Smooth muscle cell (in vitro differentiated cells): ENCODE measurements at regions not wholly inside any gene's neighbourhood (a gene's known extent, or its start where the extent isn't known, plus 50 kb on each side); places are given as distances from the start of the nearest gene placed in this dataset.

ENCODE experiments used
- DNase-seq: peaks from one replicate; lab custom pipeline; 2025; ENCODE audit not compliant: unreplicated experiment; lab: John Stamatoyannopoulos, UW
- H2AFZ ChIP-seq: fragments of 200-600 bp; sonication (generic); 2 replicates; pipeline ENCODE4 v1.6.0; 2016; ENCODE audit warnings: antibody characterized with exemption, low read depth, mild to moderate bottlenecking
- H3F3A ChIP-seq: fragments of 200-600 bp; sonication (generic); 2 replicates; pipeline ENCODE4 v1.6.0; 2017; ENCODE audit warnings: antibody characterized with exemption, low read depth
- H3K27ac ChIP-seq: fragments of 200-600 bp; sonication (generic); 2 replicates; pipeline ENCODE4 v1.5.1; 2016; ENCODE audit warnings: low read depth, mild to moderate bottlenecking
- H3K27me3 ChIP-seq: fragments of 200-600 bp; sonication (generic); 2 replicates; pipeline ENCODE4 v1.6.1; 2016; ENCODE audit warnings: low read depth, mild to moderate bottlenecking
- H3K36me3 ChIP-seq: fragments of 200-600 bp; sonication (generic); 2 replicates; pipeline ENCODE4 v1.5.1; 2016; ENCODE audit warnings: low read depth
- H3K4me1 ChIP-seq: fragments of 200-600 bp; sonication (generic); 2 replicates; pipeline ENCODE4 v1.5.1; 2016; ENCODE audit warnings: low read depth
- H3K4me2 ChIP-seq: fragments of 200-600 bp; sonication (generic); 2 replicates; pipeline ENCODE4 v1.6.0; 2016; ENCODE audit warnings: mild to moderate bottlenecking
- H3K4me3 ChIP-seq: fragments of 200-600 bp; sonication (generic); 2 replicates; pipeline ENCODE4 v1.5.1; 2016; ENCODE audit warnings: mild to moderate bottlenecking
- H3K79me2 ChIP-seq: fragments of 200-600 bp; sonication (generic); 2 replicates; pipeline ENCODE4 v1.6.0; 2016; ENCODE audit warnings: low read depth, mild to moderate bottlenecking
- H3K9ac ChIP-seq: fragments of 200-600 bp; sonication (generic); 2 replicates; pipeline ENCODE4 v1.6.0; 2016; ENCODE audit warnings: low read depth
- H3K9me3 ChIP-seq: fragments of 200-600 bp; sonication (generic); replicated peaks from 2 replicates; pipeline ENCODE4 v1.5.1; 2016; ENCODE audit warnings: low read depth
- H4K20me1 ChIP-seq: fragments of 200-600 bp; sonication (generic); 2 replicates; pipeline ENCODE4 v1.6.0; 2016; ENCODE audit warnings: low read depth
- CTCF ChIP-seq: fragments of 200-600 bp; sonication (generic); IDR thresholded peaks from 2 replicates; pipeline ENCODE4 v1.5.1; 2017; ENCODE audit warnings: borderline replicate concordance, mild to moderate bottlenecking, antibody characterized with exemption; ENCODE audit not compliant: insufficient read depth, poor library complexity, severe bottlenecking
- WGBS: methylation state at CpG from one replicate; pipeline ENCODE4 v1.1.7; 2016; ENCODE audit warnings: low lambda C conversion rate; 5-methylcytosine and 5-hydroxymethylcytosine counted together

GRCh38 chr4:30600246-30601017 lies 119.7 kb upstream of the PCDH7 start:
- Histone ChIP-seq H3K4me1 (peaks cover 28% of the 10 kb centered on the region), H4K20me1 (no peaks in the 10 kb centered on the region), H3K27ac (peak overlapping the region; percentile 50), H2AFZ (peak overlapping the region; percentile 13), H3F3A (no peaks in the 10 kb centered on the region), H3K27me3 (no peaks in the 10 kb centered on the region), H3K4me2 (no peak overlapping the region), H3K79me2 (no peaks in the 10 kb centered on the region), H3K9ac (no peak overlapping the region), H3K9me3 (no peaks in the 10 kb centered on the region), H3K36me3 (no peaks in the 10 kb centered on the region), H3K4me3 (no peak overlapping the region)
- 45% methylated on average over 5 of the region's 5 CpGs for WGBS
- TF ChIP-seq CTCF = no peak
- no peak for DNase-seq

- Histone ChIP-seq H3K9ac (no peak overlapping the region), H2AFZ (peak overlapping the region; percentile 13), H3K27ac (peak overlapping the region; percentile 50), H3K9me3 (no peaks in the 10 kb centered on the region), H3K4me3 (no peak overlapping the region), H3K36me3 (no peaks in the 10 kb centered on the region), H3K4me2 (no peak overlapping the region), H3K4me1 (peaks cover 34% of the 10 kb centered on the region), H3F3A (no peaks in the 10 kb centered on the region), H3K79me2 (no peaks in the 10 kb centered on the region), H4K20me1 (no peaks in the 10 kb centered on the region), H3K27me3 (no peaks in the 10 kb centered on the region)
- no peak for TF ChIP-seq CTCF
- no peak for DNase-seq
- WGBS = 87% methylated on average over 3 of the region's 3 CpGs
Observed at GRCh38 chr4:30601070-30601865, 118.9 kb upstream of the PCDH7 start.

- H2AFZ ChIP-seq = peak overlapping the region; percentile 21
- no peak overlapping the region for H3K9ac ChIP-seq
- no peak for TF ChIP-seq CTCF
- no peak for DNase-seq
- no peak overlapping the region for H3K4me2 ChIP-seq
- no peak overlapping the region for H3K4me3 ChIP-seq
- H3K4me1 ChIP-seq = peaks cover 15% of the 10 kb centered on the region
- no peaks in the 10 kb centered on the region for H3K9me3 ChIP-seq
- H3K79me2 ChIP-seq = no peaks in the 10 kb centered on the region
- no peaks in the 10 kb centered on the region for H3K36me3 ChIP-seq
- no peaks in the 10 kb centered on the region for H3K27me3 ChIP-seq
- H4K20me1 ChIP-seq = no peaks in the 10 kb centered on the region
- H3F3A ChIP-seq = no peaks in the 10 kb centered on the region
- peak overlapping the region; percentile 72 for H3K27ac ChIP-seq
Observed at GRCh38 chr4:30605616-30606190, 114.5 kb upstream of the PCDH7 start.
